VCaP (cell line): ENCODE measurements at regions not wholly inside any gene's neighbourhood (a gene's known extent, or its start where the extent isn't known, plus 50 kb on each side); places are given as distances from the start of the nearest gene placed in this dataset.
A peak's percentile ranks its signal among the peaks of the same experiment; 100 is the strongest.
"Not testable (repeated sequence)": the region's sequence is repeated elsewhere in the genome, so short reads cannot be mapped to it uniquely, and the experiment has no call there.

Source experiments
- H3K27ac ChIP-seq: fragments of 450-650 bp; 2 replicates; pipeline ENCODE4 v1.5.1; 2017
- TF ChIP-seq, protein P1 (sequence below): fragments of 450-650 bp; conservative IDR thresholded peaks from 2 replicates; pipeline ENCODE4 v1.5.1; 2017; ENCODE audit warnings: mild to moderate bottlenecking, moderate library complexity

DNA sequence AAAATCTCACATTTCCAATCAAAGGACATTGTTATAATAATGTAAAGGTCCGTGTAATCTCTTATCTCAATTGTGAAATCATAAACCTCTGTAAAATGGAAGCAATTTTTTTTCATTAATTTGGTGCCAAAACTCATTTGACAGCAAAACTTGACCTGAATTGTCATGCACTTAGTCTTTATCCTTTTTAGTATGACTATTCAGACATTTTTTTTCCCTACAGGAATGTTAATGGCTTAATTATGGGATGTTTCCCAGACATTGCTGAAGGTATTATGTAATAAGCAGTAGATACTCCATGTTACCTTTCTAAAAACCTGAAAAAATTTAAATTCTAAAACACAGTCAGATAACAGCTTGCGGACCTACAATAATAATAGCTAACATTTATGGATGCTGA lies 228.9 kb downstream of the LHFPL1 start:
- no peak overlapping the region for H3K27ac ChIP-seq

DNA sequence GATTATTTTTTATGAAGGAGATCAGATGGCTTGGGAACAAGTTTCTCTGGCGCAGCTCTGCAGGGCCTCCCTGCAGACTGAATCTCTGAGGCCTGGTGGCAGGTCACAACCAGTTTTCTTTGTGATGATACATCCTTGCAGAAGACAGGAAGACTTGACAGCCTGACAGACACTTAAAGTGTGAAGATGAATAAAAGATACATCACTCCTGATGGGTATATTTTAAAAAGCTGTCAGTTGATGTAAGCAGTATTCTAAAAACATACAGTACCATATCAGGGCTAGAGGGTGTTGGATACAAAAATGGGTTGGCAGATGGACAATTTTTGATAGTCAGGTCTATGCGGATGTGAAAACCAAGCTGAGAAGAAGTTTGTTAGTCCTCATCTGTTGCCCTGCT lies 239.5 kb downstream of the LHFPL1 start:
- TF ChIP-seq, protein P1, sequence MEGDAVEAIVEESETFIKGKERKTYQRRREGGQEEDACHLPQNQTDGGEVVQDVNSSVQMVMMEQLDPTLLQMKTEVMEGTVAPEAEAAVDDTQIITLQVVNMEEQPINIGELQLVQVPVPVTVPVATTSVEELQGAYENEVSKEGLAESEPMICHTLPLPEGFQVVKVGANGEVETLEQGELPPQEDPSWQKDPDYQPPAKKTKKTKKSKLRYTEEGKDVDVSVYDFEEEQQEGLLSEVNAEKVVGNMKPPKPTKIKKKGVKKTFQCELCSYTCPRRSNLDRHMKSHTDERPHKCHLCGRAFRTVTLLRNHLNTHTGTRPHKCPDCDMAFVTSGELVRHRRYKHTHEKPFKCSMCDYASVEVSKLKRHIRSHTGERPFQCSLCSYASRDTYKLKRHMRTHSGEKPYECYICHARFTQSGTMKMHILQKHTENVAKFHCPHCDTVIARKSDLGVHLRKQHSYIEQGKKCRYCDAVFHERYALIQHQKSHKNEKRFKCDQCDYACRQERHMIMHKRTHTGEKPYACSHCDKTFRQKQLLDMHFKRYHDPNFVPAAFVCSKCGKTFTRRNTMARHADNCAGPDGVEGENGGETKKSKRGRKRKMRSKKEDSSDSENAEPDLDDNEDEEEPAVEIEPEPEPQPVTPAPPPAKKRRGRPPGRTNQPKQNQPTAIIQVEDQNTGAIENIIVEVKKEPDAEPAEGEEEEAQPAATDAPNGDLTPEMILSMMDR: no peak

More for the DNA sequence above, 228.9 kb downstream of the LHFPL1 start:
- TF ChIP-seq, protein P1: no peak

GRCh38 chrX:112424166-112424565 lies 255.6 kb downstream of the LHFPL1 start:
- no peak overlapping the region for H3K27ac ChIP-seq
- TF ChIP-seq, protein P1: no peak

More for the DNA sequence above, 239.5 kb downstream of the LHFPL1 start:
- no peak overlapping the region for H3K27ac ChIP-seq

DNA sequence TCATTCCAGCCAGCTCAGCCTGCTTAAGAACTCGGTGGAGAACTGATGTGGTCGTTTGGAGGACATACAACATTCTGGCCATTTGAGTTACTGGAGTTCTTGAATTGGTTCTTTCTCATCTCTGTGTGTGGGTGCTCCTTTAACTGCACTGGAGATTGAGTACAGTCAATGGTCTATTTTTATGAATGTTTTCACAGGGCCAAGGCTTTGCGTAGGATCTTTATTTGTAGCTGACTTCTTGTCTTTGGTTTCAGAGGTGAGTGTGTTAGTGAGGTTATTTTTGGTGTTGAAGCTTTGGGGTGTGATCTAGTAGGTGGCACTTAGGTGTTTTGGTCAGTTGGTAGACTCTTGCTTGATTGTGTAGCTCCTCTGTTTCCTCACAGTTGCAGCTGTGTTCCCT lies 288.4 kb downstream of the LHFPL1 start:
- H3K27ac ChIP-seq: no peak overlapping the region
- TF ChIP-seq, protein P1: no peak

GRCh38 chrX:112381649-112382298 lies 298.0 kb downstream of the LHFPL1 start:
- H3K27ac ChIP-seq: not testable (repeated sequence)

DNA sequence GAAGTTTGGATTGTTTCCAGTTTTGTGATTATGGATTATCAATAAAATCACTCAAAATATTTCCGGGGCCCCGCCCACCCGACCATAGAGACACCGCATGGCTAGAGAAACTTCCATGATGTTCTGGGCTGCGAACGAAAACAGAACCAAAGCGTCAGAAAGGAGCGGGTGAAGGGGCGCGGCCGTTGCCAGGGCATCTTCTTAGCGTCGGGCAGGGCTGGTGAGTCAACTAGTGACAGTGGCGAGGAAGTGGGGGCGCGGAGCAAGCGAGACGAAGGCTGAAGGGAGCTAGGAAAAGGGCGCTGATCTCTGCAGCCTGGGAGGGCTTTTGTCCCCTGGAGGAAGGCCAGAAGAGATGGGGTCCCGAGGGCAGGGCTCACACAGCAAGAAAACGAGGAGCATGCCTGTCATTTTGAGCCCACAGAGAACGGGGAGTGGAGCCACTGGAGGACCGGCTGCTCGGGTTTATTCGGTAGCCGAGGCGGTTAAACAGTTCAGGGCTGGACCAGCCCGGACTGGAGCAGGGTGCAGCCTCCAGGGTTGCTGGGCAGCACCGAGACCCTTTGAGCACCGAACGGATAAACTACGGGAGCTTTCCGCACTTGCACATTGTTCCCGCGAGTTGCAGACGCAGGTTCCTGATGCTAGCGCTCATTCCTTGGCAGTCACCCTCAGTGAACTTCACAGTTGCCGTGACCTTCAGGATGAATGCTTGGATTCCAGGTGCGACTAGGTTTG lies 298.1 kb upstream of the TRPC5 start:
- H3K27ac ChIP-seq: no peak overlapping the region
- TF ChIP-seq, protein P1: no peak

- TF ChIP-seq, protein P1: no peak
These were observed 294.9 kb upstream of the TRPC5 start for GRCh38 chrX:112377481-112377880.

DNA sequence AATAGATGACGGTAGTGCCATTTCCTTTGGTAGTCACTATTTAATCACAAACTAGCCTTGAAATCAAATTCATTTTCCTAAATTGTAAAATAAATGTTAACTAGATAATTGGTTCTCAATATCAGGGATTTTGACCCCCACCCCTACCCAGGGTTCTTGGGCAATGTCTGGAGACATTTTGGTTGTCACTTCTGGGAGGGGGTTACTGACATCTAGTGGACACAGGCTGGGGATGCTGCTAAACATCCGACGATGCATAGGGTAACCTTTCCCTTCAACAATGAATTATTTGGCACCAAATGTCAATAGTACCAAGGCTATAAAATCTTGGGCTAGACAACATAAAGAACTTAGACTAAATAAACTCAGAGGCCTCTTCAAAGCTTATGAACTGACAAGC lies 285.8 kb upstream of the TRPC5 start:
- H3K27ac ChIP-seq: no peak overlapping the region
- TF ChIP-seq, protein P1: peak; percentile 64

More at GRCh38 chrX:112377481-112377880, 294.9 kb upstream of the TRPC5 start:
- H3K27ac ChIP-seq: no peak overlapping the region
